Fibroblast of lung (primary cell): ENCODE measurements at regions not wholly inside any gene's neighbourhood (a gene's known extent, or its start where the extent isn't known, plus 50 kb on each side); places are given as distances from the start of the nearest gene placed in this dataset.

Experiments
- DNase-seq, 2 donors: peaks; one replicate each; pipeline versions ENCODE4 v3.0.0 to v3.0.0-alpha.2; 2010; ENCODE audit warnings: low read depth in 2 of 2
- H2AFZ ChIP-seq: 2 replicates; pipeline ENCODE4 v1.5.1; 2012; ENCODE audit warnings: low read length, control low read depth, inconsistent platforms
- H3K27ac ChIP-seq: 2 replicates; pipeline ENCODE4 v1.5.1; 2011; ENCODE audit warnings: low read length, control low read depth; ENCODE audit not compliant: insufficient read depth
- H3K27me3 ChIP-seq: 2 replicates; pipeline ENCODE4 v1.5.1; 2011; ENCODE audit warnings: mild to moderate bottlenecking, low read length; ENCODE audit not compliant: control insufficient read depth, insufficient read depth
- H3K36me3 ChIP-seq: 2 replicates; pipeline ENCODE4 v1.5.1; 2011; ENCODE audit warnings: low read length; ENCODE audit not compliant: control insufficient read depth, insufficient read depth
- H3K4me1 ChIP-seq: 2 replicates; pipeline ENCODE4 v1.5.1; 2011; ENCODE audit warnings: low read length; ENCODE audit not compliant: control insufficient read depth, insufficient read depth; ENCODE audit errors: extremely low read depth
- H3K4me2 ChIP-seq: 2 replicates; pipeline ENCODE4 v1.5.1; 2011; ENCODE audit warnings: low read length, control low read depth; ENCODE audit not compliant: insufficient read depth; ENCODE audit errors: extremely low read depth
- H3K4me3 ChIP-seq, 4 experiments: fragments of 200-600 bp in 1 of 4; sonication (generic) in 1 of 4; replicated peaks in 1 of 4; 2 replicates each; pipeline ENCODE4 v1.5.1; 2011 to 2016; ENCODE audit warnings: low read length in 4 of 4, low read depth in 3 of 4, mild to moderate bottlenecking in 3 of 4, control low read depth in 2 of 4, inconsistent platforms in 1 of 4, mixed read lengths in 1 of 4; ENCODE audit not compliant: insufficient read depth in 1 of 4; ENCODE audit errors: control extremely low read depth in 1 of 4
- H3K79me2 ChIP-seq: 2 replicates; pipeline ENCODE4 v1.5.1; 2012; ENCODE audit warnings: mild to moderate bottlenecking, low read length, inconsistent platforms; ENCODE audit not compliant: control insufficient read depth, insufficient read depth
- H3K9ac ChIP-seq: 2 replicates; pipeline ENCODE4 v1.5.1; 2011; ENCODE audit warnings: mild to moderate bottlenecking, low read length, control low read depth; ENCODE audit not compliant: insufficient read depth
- H3K9me3 ChIP-seq: 2 replicates; pipeline ENCODE4 v1.5.1; 2012; ENCODE audit warnings: low read depth, low read length; ENCODE audit not compliant: control insufficient read depth, insufficient read depth
- H4K20me1 ChIP-seq: 2 replicates; pipeline ENCODE4 v1.5.1; 2011; ENCODE audit warnings: low read length; ENCODE audit not compliant: control insufficient read depth, insufficient read depth; ENCODE audit errors: extremely low read depth
- EZH2 ChIP-seq: IDR thresholded peaks from 2 replicates; pipeline ENCODE4 v1.5.1; 2012; ENCODE audit warnings: low read length, control low read depth, mild to moderate bottlenecking; ENCODE audit errors: missing control alignments
- TF ChIP-seq, protein P1 (sequence below), 2 donors: IDR thresholded peaks in 1 of 2; conservative IDR thresholded peaks in 1 of 2; 1 replicate in 1 of 2; 2 replicates in 1 of 2; pipeline ENCODE4 v1.5.1; 2011 to 2012; ENCODE audit warnings: low read length in 2 of 2, control low read depth in 1 of 2, inconsistent platforms in 1 of 2, low read depth in 1 of 2, mild to moderate bottlenecking in 1 of 2

DNA sequence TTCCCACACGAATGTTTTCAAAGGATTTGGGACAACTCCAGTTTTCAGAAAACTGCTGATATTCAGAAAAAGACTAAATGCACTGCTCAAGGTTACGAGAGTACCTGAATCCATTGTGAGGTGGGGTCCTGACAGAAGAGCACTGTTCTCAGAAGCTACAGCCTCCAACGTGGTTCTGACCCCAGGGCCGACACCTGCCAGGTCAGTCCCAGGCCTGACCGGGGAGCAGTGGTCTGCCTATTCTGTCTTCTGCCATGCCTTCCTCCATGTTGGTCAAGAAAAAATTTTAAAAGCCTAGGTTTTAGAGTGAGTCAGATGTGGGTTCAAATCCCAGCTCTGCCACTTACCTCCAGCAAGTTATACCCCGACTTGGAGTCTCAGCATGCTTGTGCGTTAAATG lies 212.3 kb downstream of the BCL11A start:
- no peak for TF ChIP-seq EZH2
- Histone ChIP-seq H2AFZ (no peak overlapping the region), H3K4me1 (no peaks in the 10 kb centered on the region), H3K27me3 (no peaks in the 10 kb centered on the region), H3K9ac (no peak overlapping the region), H3K79me2 (no peaks in the 10 kb centered on the region), H3K4me2 (no peak overlapping the region), H3K4me3 (no peak overlapping the region), H3K9me3 (no peaks in the 10 kb centered on the region), H3K36me3 (no peaks in the 10 kb centered on the region), H3K27ac (no peak overlapping the region), H4K20me1 (no peaks in the 10 kb centered on the region)
- no peak for DNase-seq

DNA sequence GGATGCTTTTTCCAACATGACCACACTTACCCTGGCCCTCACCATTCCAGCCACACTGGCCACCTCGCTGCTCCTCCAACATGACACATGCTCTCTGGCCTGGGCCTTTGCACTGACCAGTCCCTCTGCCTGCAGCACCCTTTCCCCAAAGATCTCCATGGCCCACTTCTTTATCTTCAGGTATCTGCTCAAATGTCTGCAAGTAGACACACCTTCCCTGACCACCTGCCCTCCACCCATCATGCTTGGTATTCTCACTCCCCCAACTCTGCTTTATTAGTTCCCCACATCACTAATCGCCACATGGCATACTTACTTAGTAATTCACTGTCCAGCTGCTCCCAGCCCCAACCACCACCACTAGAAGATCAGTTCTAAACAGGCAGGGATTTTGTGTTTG lies 214.2 kb downstream of the BCL11A start:
- no peaks in the 10 kb centered on the region for H3K9me3 ChIP-seq
- no peak overlapping the region for H3K9ac ChIP-seq
- no peaks in the 10 kb centered on the region for H4K20me1 ChIP-seq
- H3K27me3 ChIP-seq: no peaks in the 10 kb centered on the region
- no peak overlapping the region for H3K4me2 ChIP-seq
- no peak for TF ChIP-seq EZH2
- TF ChIP-seq, protein P1, sequence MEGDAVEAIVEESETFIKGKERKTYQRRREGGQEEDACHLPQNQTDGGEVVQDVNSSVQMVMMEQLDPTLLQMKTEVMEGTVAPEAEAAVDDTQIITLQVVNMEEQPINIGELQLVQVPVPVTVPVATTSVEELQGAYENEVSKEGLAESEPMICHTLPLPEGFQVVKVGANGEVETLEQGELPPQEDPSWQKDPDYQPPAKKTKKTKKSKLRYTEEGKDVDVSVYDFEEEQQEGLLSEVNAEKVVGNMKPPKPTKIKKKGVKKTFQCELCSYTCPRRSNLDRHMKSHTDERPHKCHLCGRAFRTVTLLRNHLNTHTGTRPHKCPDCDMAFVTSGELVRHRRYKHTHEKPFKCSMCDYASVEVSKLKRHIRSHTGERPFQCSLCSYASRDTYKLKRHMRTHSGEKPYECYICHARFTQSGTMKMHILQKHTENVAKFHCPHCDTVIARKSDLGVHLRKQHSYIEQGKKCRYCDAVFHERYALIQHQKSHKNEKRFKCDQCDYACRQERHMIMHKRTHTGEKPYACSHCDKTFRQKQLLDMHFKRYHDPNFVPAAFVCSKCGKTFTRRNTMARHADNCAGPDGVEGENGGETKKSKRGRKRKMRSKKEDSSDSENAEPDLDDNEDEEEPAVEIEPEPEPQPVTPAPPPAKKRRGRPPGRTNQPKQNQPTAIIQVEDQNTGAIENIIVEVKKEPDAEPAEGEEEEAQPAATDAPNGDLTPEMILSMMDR (conservative IDR thresholded peaks at IDR 0.05 in 1 of 2, IDR thresholded peaks at IDR 0.05 in 1 of 2; ENCODE audit: low read depth in 1 of 2, low read length in 2 of 2): no peak
- no peak overlapping the region for H3K27ac ChIP-seq
- no peak overlapping the region for H3K4me3 ChIP-seq
- H3K4me1 ChIP-seq: no peaks in the 10 kb centered on the region
- H3K36me3 ChIP-seq: no peaks in the 10 kb centered on the region
- DNase-seq: no peak
- no peak overlapping the region for H2AFZ ChIP-seq
- no peaks in the 10 kb centered on the region for H3K79me2 ChIP-seq

DNA sequence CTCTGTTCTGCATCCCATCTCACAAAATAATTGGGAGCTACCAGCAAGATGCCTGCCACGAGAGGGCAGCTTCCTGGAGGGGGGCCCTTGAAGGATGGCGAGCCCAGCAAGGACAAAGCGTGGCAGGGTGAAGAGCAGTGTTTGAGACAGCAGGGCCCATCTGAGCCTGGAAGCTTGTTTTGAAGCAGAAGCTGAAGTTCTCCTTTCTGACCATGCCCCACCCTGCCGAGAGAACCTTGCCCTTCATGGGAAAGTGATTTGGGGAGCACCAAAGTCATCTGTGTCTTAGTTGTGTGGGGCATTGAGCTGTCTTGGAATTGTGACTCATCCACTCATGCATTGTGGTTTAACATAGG lies 216.3 kb downstream of the BCL11A start:
- no peak overlapping the region for H2AFZ ChIP-seq
- H3K9ac ChIP-seq: no peak overlapping the region
- DNase-seq: no peak
- no peak overlapping the region for H3K27ac ChIP-seq
- no peaks in the 10 kb centered on the region for H3K9me3 ChIP-seq
- no peaks in the 10 kb centered on the region for H4K20me1 ChIP-seq
- H3K4me2 ChIP-seq: no peak overlapping the region
- H3K36me3 ChIP-seq: no peaks in the 10 kb centered on the region
- H3K27me3 ChIP-seq: no peaks in the 10 kb centered on the region
- no peaks in the 10 kb centered on the region for H3K79me2 ChIP-seq
- TF ChIP-seq EZH2: no peak
- TF ChIP-seq, protein P1 (conservative IDR thresholded peaks at IDR 0.05 in 1 of 2, IDR thresholded peaks at IDR 0.05 in 1 of 2; ENCODE audit: low read depth in 1 of 2, low read length in 2 of 2): no peak
- no peaks in the 10 kb centered on the region for H3K4me1 ChIP-seq
- H3K4me3 ChIP-seq: no peak overlapping the region
